ENCODE measurements at regions not wholly inside any gene's neighbourhood (a gene's known extent, or its start where the extent isn't known, plus 50 kb on each side); places are given as distances from the start of the nearest gene placed in this dataset.

DNA sequence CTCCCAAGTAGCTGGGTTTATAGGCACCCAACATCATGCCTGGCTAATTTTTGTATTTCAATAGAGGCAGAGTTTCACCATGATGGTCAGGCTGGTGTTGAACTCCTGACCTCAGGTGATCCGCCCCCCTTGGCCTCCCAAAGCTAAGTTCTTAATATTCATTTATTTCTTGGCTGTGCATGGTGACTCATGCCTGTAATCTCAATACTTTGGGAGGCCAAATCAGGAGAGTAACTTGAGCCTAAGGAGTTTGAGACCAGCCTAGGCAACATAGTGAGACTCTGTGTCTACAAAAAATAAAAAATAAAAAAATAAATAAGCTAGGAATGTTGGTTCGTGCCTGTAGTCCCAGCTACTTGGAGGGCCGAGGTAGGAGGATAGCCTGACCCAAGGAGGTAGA, 587.1 kb upstream of the FTMT start:
- H3K36me3 ChIP-seq (ENCODE audit: control insufficient read depth in 2 of 2, insufficient read depth in 1 of 2, low read length in 2 of 2) = no peaks in the 10 kb centered on the region
- H3K9me3 ChIP-seq (ENCODE audit: control insufficient read depth, insufficient read depth, low read depth, low read length) = no peaks in the 10 kb centered on the region
- ChIA-PET CTCF (no interaction called here), POLR2A (no interaction called here)
- no peaks in the 10 kb centered on the region for H3K4me1 ChIP-seq (ENCODE audit: control insufficient read depth, insufficient read depth, low read length)
- no peak overlapping the region for H3K4me3 ChIP-seq (ENCODE audit: low read depth, low read length)
- TF ChIP-seq, protein P1, sequence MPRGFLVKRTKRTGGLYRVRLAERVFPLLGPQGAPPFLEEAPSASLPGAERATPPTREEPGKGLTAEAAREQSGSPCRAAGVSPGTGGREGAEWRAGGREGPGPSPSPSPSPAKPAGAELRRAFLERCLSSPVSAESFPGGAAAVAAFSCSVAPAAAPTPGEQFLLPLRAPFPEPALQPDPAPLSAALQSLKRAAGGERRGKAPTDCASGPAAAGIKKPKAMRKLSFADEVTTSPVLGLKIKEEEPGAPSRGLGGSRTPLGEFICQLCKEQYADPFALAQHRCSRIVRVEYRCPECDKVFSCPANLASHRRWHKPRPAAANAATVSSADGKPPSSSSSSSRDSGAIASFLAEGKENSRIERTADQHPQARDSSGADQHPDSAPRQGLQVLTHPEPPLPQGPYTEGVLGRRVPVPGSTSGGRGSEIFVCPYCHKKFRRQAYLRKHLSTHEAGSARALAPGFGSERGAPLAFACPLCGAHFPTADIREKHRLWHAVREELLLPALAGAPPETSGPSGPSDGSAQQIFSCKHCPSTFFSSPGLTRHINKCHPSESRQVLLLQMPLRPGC (tag by site-specific recombination; IDR thresholded peaks at IDR 0.05) = no peak
- TF ChIP-seq ZNF623 (tag by site-specific recombination; IDR thresholded peaks at IDR 0.05) (no peak), ZFP37 (tag by site-specific recombination; IDR thresholded peaks at IDR 0.05) (no peak), ZNF747 (tag by site-specific recombination; IDR thresholded peaks at IDR 0.05) (no peak), ZNF596 (tag by site-specific recombination; IDR thresholded peaks at IDR 0.05) (no peak), ZNF423 (tag by site-specific recombination; IDR thresholded peaks at IDR 0.05) (no peak), ZNF514 (tag by site-specific recombination; IDR thresholded peaks at IDR 0.05) (no peak), HOXA7 (CRISPR knock-in tag; IDR thresholded peaks at IDR 0.05; ENCODE audit: borderline replicate concordance) (no peak), ZNF768 (tag by site-specific recombination; IDR thresholded peaks at IDR 0.05) (no peak), ZSCAN16 (tag by site-specific recombination; IDR thresholded peaks at IDR 0.05) (no peak), TRIM28 (IDR thresholded peaks at IDR 0.05; ENCODE audit: borderline replicate concordance, low read length) (no peak)
- no peak overlapping the region for H3K27ac ChIP-seq (ENCODE audit: extremely low read depth, low read depth, low read length)

DNA sequence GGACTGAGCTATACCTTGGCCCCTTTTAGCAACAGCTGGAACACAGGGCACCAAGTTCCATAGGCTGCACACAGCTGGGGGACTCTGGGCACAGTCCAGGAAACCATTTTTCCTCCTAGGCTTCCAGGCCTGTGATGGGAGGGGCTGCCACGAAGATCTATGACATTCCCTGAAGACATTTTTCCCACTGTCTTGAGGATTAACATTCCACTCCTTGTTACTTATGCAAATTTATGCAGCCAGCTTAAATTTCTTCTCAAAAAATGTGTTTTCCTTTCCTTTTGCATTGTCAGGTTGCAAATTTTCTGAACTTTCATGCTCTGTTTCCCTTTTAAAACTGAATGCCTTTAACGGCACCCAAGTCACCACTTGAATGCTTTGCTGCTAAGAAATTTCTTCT, 580.1 kb upstream of the FTMT start:
- H3K4me3 ChIP-seq (ENCODE audit: low read depth, low read length) = no peak overlapping the region
- no peak overlapping the region for H3K27ac ChIP-seq (ENCODE audit: extremely low read depth, low read depth, low read length)
- H3K36me3 ChIP-seq (ENCODE audit: control insufficient read depth in 2 of 2, insufficient read depth in 1 of 2, low read length in 2 of 2) = no peaks in the 10 kb centered on the region
- H3K9me3 ChIP-seq (ENCODE audit: control insufficient read depth, insufficient read depth, low read depth, low read length) = no peaks in the 10 kb centered on the region
- TF ChIP-seq ZNF792 (tag by site-specific recombination; IDR thresholded peaks at IDR 0.05) = no peak
- TF ChIP-seq, protein P2, sequence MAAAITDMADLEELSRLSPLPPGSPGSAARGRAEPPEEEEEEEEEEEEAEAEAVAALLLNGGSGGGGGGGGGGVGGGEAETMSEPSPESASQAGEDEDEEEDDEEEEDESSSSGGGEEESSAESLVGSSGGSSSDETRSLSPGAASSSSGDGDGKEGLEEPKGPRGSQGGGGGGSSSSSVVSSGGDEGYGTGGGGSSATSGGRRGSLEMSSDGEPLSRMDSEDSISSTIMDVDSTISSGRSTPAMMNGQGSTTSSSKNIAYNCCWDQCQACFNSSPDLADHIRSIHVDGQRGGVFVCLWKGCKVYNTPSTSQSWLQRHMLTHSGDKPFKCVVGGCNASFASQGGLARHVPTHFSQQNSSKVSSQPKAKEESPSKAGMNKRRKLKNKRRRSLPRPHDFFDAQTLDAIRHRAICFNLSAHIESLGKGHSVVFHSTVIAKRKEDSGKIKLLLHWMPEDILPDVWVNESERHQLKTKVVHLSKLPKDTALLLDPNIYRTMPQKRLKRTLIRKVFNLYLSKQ (tag by site-specific recombination; IDR thresholded peaks at IDR 0.05; ENCODE audit: borderline replicate concordance) = no peak
- TF ChIP-seq ZEB2 (tag by site-specific recombination; IDR thresholded peaks at IDR 0.05) = no peak
- no peak for TF ChIP-seq ZNF341 (tag by site-specific recombination; IDR thresholded peaks at IDR 0.05; ENCODE audit: low read depth)
- no peak for TF ChIP-seq ZNF214 (tag by site-specific recombination; IDR thresholded peaks at IDR 0.05; ENCODE audit: borderline replicate concordance)
- TF ChIP-seq ZNF248 (tag by site-specific recombination; IDR thresholded peaks at IDR 0.05) = no peak
- no peak for TF ChIP-seq ZNF433 (tag by site-specific recombination; IDR thresholded peaks at IDR 0.05; ENCODE audit: low read depth)
- TF ChIP-seq, protein P3, sequence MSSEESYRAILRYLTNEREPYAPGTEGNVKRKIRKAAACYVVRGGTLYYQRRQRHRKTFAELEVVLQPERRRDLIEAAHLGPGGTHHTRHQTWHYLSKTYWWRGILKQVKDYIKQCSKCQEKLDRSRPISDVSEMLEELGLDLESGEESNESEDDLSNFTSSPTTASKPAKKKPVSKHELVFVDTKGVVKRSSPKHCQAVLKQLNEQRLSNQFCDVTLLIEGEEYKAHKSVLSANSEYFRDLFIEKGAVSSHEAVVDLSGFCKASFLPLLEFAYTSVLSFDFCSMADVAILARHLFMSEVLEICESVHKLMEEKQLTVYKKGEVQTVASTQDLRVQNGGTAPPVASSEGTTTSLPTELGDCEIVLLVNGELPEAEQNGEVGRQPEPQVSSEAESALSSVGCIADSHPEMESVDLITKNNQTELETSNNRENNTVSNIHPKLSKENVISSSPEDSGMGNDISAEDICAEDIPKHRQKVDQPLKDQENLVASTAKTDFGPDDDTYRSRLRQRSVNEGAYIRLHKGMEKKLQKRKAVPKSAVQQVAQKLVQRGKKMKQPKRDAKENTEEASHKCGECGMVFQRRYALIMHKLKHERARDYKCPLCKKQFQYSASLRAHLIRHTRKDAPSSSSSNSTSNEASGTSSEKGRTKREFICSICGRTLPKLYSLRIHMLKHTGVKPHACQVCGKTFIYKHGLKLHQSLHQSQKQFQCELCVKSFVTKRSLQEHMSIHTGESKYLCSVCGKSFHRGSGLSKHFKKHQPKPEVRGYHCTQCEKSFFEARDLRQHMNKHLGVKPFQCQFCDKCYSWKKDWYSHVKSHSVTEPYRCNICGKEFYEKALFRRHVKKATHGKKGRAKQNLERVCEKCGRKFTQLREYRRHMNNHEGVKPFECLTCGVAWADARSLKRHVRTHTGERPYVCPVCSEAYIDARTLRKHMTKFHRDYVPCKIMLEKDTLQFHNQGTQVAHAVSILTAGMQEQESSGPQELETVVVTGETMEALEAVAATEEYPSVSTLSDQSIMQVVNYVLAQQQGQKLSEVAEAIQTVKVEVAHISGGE (tag by site-specific recombination; conservative IDR thresholded peaks at IDR 0.05; ENCODE audit: low read depth) = no peak
- no peak for TF ChIP-seq ZNF830 (tag by site-specific recombination; IDR thresholded peaks at IDR 0.05; ENCODE audit: low read depth)
- TF ChIP-seq ZNF768 (tag by site-specific recombination; IDR thresholded peaks at IDR 0.05) = no peak
- ChIA-PET POLR2A (no interaction called here), CTCF (no interaction called here)
- H3K4me1 ChIP-seq (ENCODE audit: control insufficient read depth, insufficient read depth, low read length) = no peaks in the 10 kb centered on the region
